Fibroblast of lung (primary cell): ENCODE measurements at regions not wholly inside any gene's neighbourhood (a gene's known extent, or its start where the extent isn't known, plus 50 kb on each side); places are given as distances from the start of the nearest gene placed in this dataset.
"Not testable (repeated sequence)": the region's sequence is repeated elsewhere in the genome, so short reads cannot be mapped to it uniquely, and the experiment has no call there.

Experiments
- DNase-seq, 2 donors: peaks; one replicate each; pipeline versions ENCODE4 v3.0.0 to v3.0.0-alpha.2; 2010; ENCODE audit warnings: low read depth in 2 of 2
- H2AFZ ChIP-seq: 2 replicates; pipeline ENCODE4 v1.5.1; 2012; ENCODE audit warnings: low read length, control low read depth, inconsistent platforms
- H3K27ac ChIP-seq: 2 replicates; pipeline ENCODE4 v1.5.1; 2011; ENCODE audit warnings: low read length, control low read depth; ENCODE audit not compliant: insufficient read depth
- H3K27me3 ChIP-seq: 2 replicates; pipeline ENCODE4 v1.5.1; 2011; ENCODE audit warnings: mild to moderate bottlenecking, low read length; ENCODE audit not compliant: control insufficient read depth, insufficient read depth
- H3K36me3 ChIP-seq: 2 replicates; pipeline ENCODE4 v1.5.1; 2011; ENCODE audit warnings: low read length; ENCODE audit not compliant: control insufficient read depth, insufficient read depth
- H3K4me1 ChIP-seq: 2 replicates; pipeline ENCODE4 v1.5.1; 2011; ENCODE audit warnings: low read length; ENCODE audit not compliant: control insufficient read depth, insufficient read depth; ENCODE audit errors: extremely low read depth
- H3K4me2 ChIP-seq: 2 replicates; pipeline ENCODE4 v1.5.1; 2011; ENCODE audit warnings: low read length, control low read depth; ENCODE audit not compliant: insufficient read depth; ENCODE audit errors: extremely low read depth
- H3K4me3 ChIP-seq, 4 experiments: fragments of 200-600 bp in 1 of 4; sonication (generic) in 1 of 4; replicated peaks in 1 of 4; 2 replicates each; pipeline ENCODE4 v1.5.1; 2011 to 2016; ENCODE audit warnings: low read length in 4 of 4, low read depth in 3 of 4, mild to moderate bottlenecking in 3 of 4, control low read depth in 2 of 4, inconsistent platforms in 1 of 4, mixed read lengths in 1 of 4; ENCODE audit not compliant: insufficient read depth in 1 of 4; ENCODE audit errors: control extremely low read depth in 1 of 4
- H3K79me2 ChIP-seq: 2 replicates; pipeline ENCODE4 v1.5.1; 2012; ENCODE audit warnings: mild to moderate bottlenecking, low read length, inconsistent platforms; ENCODE audit not compliant: control insufficient read depth, insufficient read depth
- H3K9ac ChIP-seq: 2 replicates; pipeline ENCODE4 v1.5.1; 2011; ENCODE audit warnings: mild to moderate bottlenecking, low read length, control low read depth; ENCODE audit not compliant: insufficient read depth
- H3K9me3 ChIP-seq: 2 replicates; pipeline ENCODE4 v1.5.1; 2012; ENCODE audit warnings: low read depth, low read length; ENCODE audit not compliant: control insufficient read depth, insufficient read depth
- H4K20me1 ChIP-seq: 2 replicates; pipeline ENCODE4 v1.5.1; 2011; ENCODE audit warnings: low read length; ENCODE audit not compliant: control insufficient read depth, insufficient read depth; ENCODE audit errors: extremely low read depth
- CTCF ChIP-seq, 2 donors: IDR thresholded peaks in 1 of 2; conservative IDR thresholded peaks in 1 of 2; 1 replicate in 1 of 2; 2 replicates in 1 of 2; pipeline ENCODE4 v1.5.1; 2011 to 2012; ENCODE audit warnings: low read length in 2 of 2, control low read depth in 1 of 2, inconsistent platforms in 1 of 2, low read depth in 1 of 2, mild to moderate bottlenecking in 1 of 2
- EZH2 ChIP-seq: IDR thresholded peaks from 2 replicates; pipeline ENCODE4 v1.5.1; 2012; ENCODE audit warnings: low read length, control low read depth, mild to moderate bottlenecking; ENCODE audit errors: missing control alignments

- H3K27me3 ChIP-seq: no peaks in the 10 kb centered on the region
- no peak overlapping the region for H3K9ac ChIP-seq
- H3K9me3 ChIP-seq: no peaks in the 10 kb centered on the region
- H2AFZ ChIP-seq: no peak overlapping the region
- H4K20me1 ChIP-seq: no peaks in the 10 kb centered on the region
- H3K79me2 ChIP-seq: no peaks in the 10 kb centered on the region
- no peak for DNase-seq
- H3K4me2 ChIP-seq: no peak overlapping the region
- no peaks in the 10 kb centered on the region for H3K36me3 ChIP-seq
- H3K27ac ChIP-seq: no peak overlapping the region
- TF ChIP-seq EZH2 (no peak), CTCF (conservative IDR thresholded peaks at IDR 0.05 in 1 of 2, IDR thresholded peaks at IDR 0.05 in 1 of 2; ENCODE audit: low read depth in 1 of 2, low read length in 2 of 2) (no peak)
- no peaks in the 10 kb centered on the region for H3K4me1 ChIP-seq
- no peak overlapping the region for H3K4me3 ChIP-seq
These were observed 239.0 kb downstream of the BUB3 start for GRCh38 chr10:123393170-123393569.

DNA sequence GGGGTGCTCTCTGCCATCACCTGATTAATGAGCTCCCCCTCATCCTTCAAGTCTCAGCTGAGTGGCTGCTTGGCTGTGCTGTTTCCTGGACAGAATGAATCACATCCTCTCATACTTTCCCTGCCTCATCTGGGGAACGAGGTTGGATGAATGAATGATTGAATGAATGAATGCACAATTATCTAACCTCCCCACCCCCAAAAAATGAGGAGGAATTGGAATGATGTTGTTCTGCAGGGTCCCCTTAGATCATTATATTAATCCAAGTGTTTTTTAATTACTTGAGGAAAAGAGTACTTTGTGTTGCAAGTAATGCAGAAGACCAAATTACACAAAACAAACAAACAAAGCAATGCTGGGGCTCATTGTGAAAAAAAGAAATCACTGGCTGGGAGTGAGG lies 240.2 kb downstream of the BUB3 start:
- Histone ChIP-seq H3K36me3 (no peaks in the 10 kb centered on the region), H3K9ac (no peak overlapping the region), H4K20me1 (no peaks in the 10 kb centered on the region), H3K27ac (no peak overlapping the region), H3K9me3 (no peaks in the 10 kb centered on the region), H2AFZ (no peak overlapping the region), H3K27me3 (no peaks in the 10 kb centered on the region), H3K4me3 (no peak overlapping the region), H3K4me2 (no peak overlapping the region), H3K79me2 (no peaks in the 10 kb centered on the region), H3K4me1 (no peaks in the 10 kb centered on the region)
- TF ChIP-seq CTCF (conservative IDR thresholded peaks at IDR 0.05 in 1 of 2, IDR thresholded peaks at IDR 0.05 in 1 of 2; ENCODE audit: low read depth in 1 of 2, low read length in 2 of 2): no peak
- no peak for TF ChIP-seq EZH2
- DNase-seq: no peak

GRCh38 chr10:123395234-123395633 lies 241.0 kb downstream of the BUB3 start:
- H3K4me2 ChIP-seq, H2AFZ ChIP-seq, H4K20me1 ChIP-seq, H3K27me3 ChIP-seq, H3K79me2 ChIP-seq, H3K4me1 ChIP-seq, DNase-seq, H3K9me3 ChIP-seq, H3K36me3 ChIP-seq, H3K4me3 ChIP-seq, H3K27ac ChIP-seq, H3K9ac ChIP-seq: not testable (repeated sequence)

- no peaks in the 10 kb centered on the region for H4K20me1 ChIP-seq
- no peak overlapping the region for H3K4me3 ChIP-seq
- no peak overlapping the region for H3K27ac ChIP-seq
- H3K79me2 ChIP-seq: no peaks in the 10 kb centered on the region
- H3K9me3 ChIP-seq: no peaks in the 10 kb centered on the region
- no peak overlapping the region for H3K4me2 ChIP-seq
- no peaks in the 10 kb centered on the region for H3K36me3 ChIP-seq
- H3K9ac ChIP-seq: no peak overlapping the region
- TF ChIP-seq CTCF (conservative IDR thresholded peaks at IDR 0.05 in 1 of 2, IDR thresholded peaks at IDR 0.05 in 1 of 2; ENCODE audit: low read depth in 1 of 2, low read length in 2 of 2): no peak
- no peak for TF ChIP-seq EZH2
- no peak for DNase-seq
- H3K4me1 ChIP-seq: no peaks in the 10 kb centered on the region
- no peak overlapping the region for H2AFZ ChIP-seq
- H3K27me3 ChIP-seq: no peaks in the 10 kb centered on the region
These were observed 241.7 kb downstream of the BUB3 start for GRCh38 chr10:123395906-123396305.
